Gastrocnemius medialis (tissue), 4 donors: ENCODE measurements at regions not wholly inside any gene's neighbourhood (a gene's known extent, or its start where the extent isn't known, plus 50 kb on each side); places are given as distances from the start of the nearest gene placed in this dataset.

ENCODE experiments used
- CTCF ChIP-seq, 5 experiments: fragments of 450-650 bp in 3 of 5; fragments of 200-600 bp in 2 of 5; sonication (generic) in 2 of 5; IDR thresholded peaks in 4 of 5; conservative IDR thresholded peaks in 1 of 5; 1 replicate in 4 of 5; 2 replicates in 1 of 5; pipeline ENCODE4 v1.5.1; 2016 to 2019; ENCODE audit warnings: antibody characterized with exemption in 5 of 5, mild to moderate bottlenecking in 3 of 5, moderate library complexity in 3 of 5
- POLR2A ChIP-seq, 2 donors: fragments of 450-650 bp; IDR thresholded peaks; one replicate each; pipeline ENCODE4 v1.6.1; 2017; ENCODE audit warnings: antibody characterized with exemption in 2 of 2, mild to moderate bottlenecking in 2 of 2, moderate library complexity in 2 of 2

- no peak for TF ChIP-seq CTCF (IDR thresholded peaks at IDR 0.05 in 4 of 5, conservative IDR thresholded peaks at IDR 0.05 in 1 of 5)
- no peak for TF ChIP-seq POLR2A (IDR thresholded peaks at IDR 0.05)
Measured at GRCh38 chr6:113654396-113654795, 202.7 kb upstream of the MARCKS start.
